ENCODE measurements at regions not wholly inside any gene's neighbourhood (a gene's known extent, or its start where the extent isn't known, plus 50 kb on each side); places are given as distances from the start of the nearest gene placed in this dataset.

GRCh38 chr12:29882846-29883245, 99.1 kb upstream of the TMTC1 start:
- no peak for DNase-seq
- TF ChIP-seq CTCF (IDR thresholded peaks at IDR 0.05; ENCODE audit: low read depth, low read length), result no peak
- H3K36me3 ChIP-seq, result no peaks in the 10 kb centered on the region
- no peak overlapping the region for H3K4me3 ChIP-seq (ENCODE audit: low read depth, low read length)
- no peaks in the 10 kb centered on the region for H3K27me3 ChIP-seq
- H3K9me3 ChIP-seq, result no peaks in the 10 kb centered on the region
- no peaks in the 10 kb centered on the region for H3K4me1 ChIP-seq

- TF ChIP-seq CTCF (IDR thresholded peaks at IDR 0.05; ENCODE audit: low read depth, low read length), result no peak
- Histone ChIP-seq H3K27me3 (no peaks in the 10 kb centered on the region), H3K36me3 (no peaks in the 10 kb centered on the region), H3K4me3 (ENCODE audit: low read depth, low read length) (no peak overlapping the region), H3K9me3 (no peaks in the 10 kb centered on the region), H3K4me1 (no peaks in the 10 kb centered on the region)
- no peak for DNase-seq
These were observed 97.2 kb upstream of the TMTC1 start for GRCh38 chr12:29880987-29881386.

GRCh38 chr12:29879606-29880308, 96.0 kb upstream of the TMTC1 start:
- Histone ChIP-seq H3K27me3 (no peaks in the 10 kb centered on the region), H3K4me3 (ENCODE audit: low read depth, low read length) (no peak overlapping the region), H3K9me3 (no peaks in the 10 kb centered on the region), H3K4me1 (no peaks in the 10 kb centered on the region), H3K36me3 (no peaks in the 10 kb centered on the region)
- no peak for DNase-seq
- TF ChIP-seq CTCF (IDR thresholded peaks at IDR 0.05; ENCODE audit: low read depth, low read length), result no peak

- no peaks in the 10 kb centered on the region for H3K4me1 ChIP-seq
- H3K9me3 ChIP-seq, result no peaks in the 10 kb centered on the region
- H3K36me3 ChIP-seq, result no peaks in the 10 kb centered on the region
- no peaks in the 10 kb centered on the region for H3K27me3 ChIP-seq
- no peak for DNase-seq
- H3K4me3 ChIP-seq (ENCODE audit: low read depth, low read length), result no peak overlapping the region
- no peak for TF ChIP-seq CTCF (IDR thresholded peaks at IDR 0.05; ENCODE audit: low read depth, low read length)
These were observed 86.2 kb upstream of the TMTC1 start for GRCh38 chr12:29869946-29870345.

- no peaks in the 10 kb centered on the region for H3K4me1 ChIP-seq
- TF ChIP-seq CTCF (IDR thresholded peaks at IDR 0.05; ENCODE audit: low read depth, low read length), result no peak
- no peak overlapping the region for H3K4me3 ChIP-seq (ENCODE audit: low read depth, low read length)
- no peaks in the 10 kb centered on the region for H3K36me3 ChIP-seq
- DNase-seq, result no peak
- H3K9me3 ChIP-seq, result no peaks in the 10 kb centered on the region
- H3K27me3 ChIP-seq, result no peaks in the 10 kb centered on the region
These were observed 84.1 kb upstream of the TMTC1 start for GRCh38 chr12:29867823-29868222.

GRCh38 chr12:29863665-29864064, 79.9 kb upstream of the TMTC1 start:
- no peak for TF ChIP-seq CTCF (IDR thresholded peaks at IDR 0.05; ENCODE audit: low read depth, low read length)
- no peaks in the 10 kb centered on the region for H3K9me3 ChIP-seq
- no peak for DNase-seq
- H3K4me3 ChIP-seq (ENCODE audit: low read depth, low read length), result no peak overlapping the region
- H3K36me3 ChIP-seq, result no peaks in the 10 kb centered on the region
- no peaks in the 10 kb centered on the region for H3K4me1 ChIP-seq
- no peaks in the 10 kb centered on the region for H3K27me3 ChIP-seq

Measured in BE2C (cell line).